GM12878 (cell line): ENCODE measurements at regions not wholly inside any gene's neighbourhood (a gene's known extent, or its start where the extent isn't known, plus 50 kb on each side); places are given as distances from the start of the nearest gene placed in this dataset.

Experiments
- BHLHE40 ChIP-seq, 2 experiments: fragments of 450-650 bp in 1 of 2; IDR thresholded peaks; 2 replicates each; pipeline ENCODE4 v1.6.1; 2011 to 2017; ENCODE audit warnings: low read depth in 2 of 2, borderline replicate concordance in 1 of 2, improper control_type of control experiment in 1 of 2, low read length in 1 of 2, mild to moderate bottlenecking in 1 of 2
- HDGF ChIP-seq: fragments of 450-650 bp; IDR thresholded peaks from 2 replicates; pipeline ENCODE4 v1.6.1; 2016; ENCODE audit warnings: antibody characterized with exemption
- JUND ChIP-seq: IDR thresholded peaks from 2 replicates; pipeline ENCODE4 v1.6.1; 2012; ENCODE audit warnings: low read depth, mild to moderate bottlenecking, low read length, improper control_type of control experiment, moderate library complexity
- KDM1A ChIP-seq: fragments of 200-600 bp; sonication (generic); IDR thresholded peaks from 2 replicates; pipeline ENCODE4 v1.6.1; 2016; ENCODE audit warnings: borderline replicate concordance
- NBN ChIP-seq: fragments of 450-650 bp; IDR thresholded peaks from 2 replicates; pipeline ENCODE4 v1.6.1; 2016
- POLR2AphosphoS2 ChIP-seq: IDR thresholded peaks from 2 replicates; pipeline ENCODE4 v1.6.1; 2011; ENCODE audit warnings: low read depth, mild to moderate bottlenecking, low read length, improper control_type of control experiment, moderate library complexity
- SMC3 ChIP-seq: IDR thresholded peaks from 2 replicates; pipeline ENCODE4 v1.6.1; 2011; ENCODE audit warnings: low read length, improper control_type of control experiment, borderline replicate concordance
- TAF1 ChIP-seq: IDR thresholded peaks from 2 replicates; pipeline ENCODE4 v1.6.1; 2011; ENCODE audit warnings: mild to moderate bottlenecking, low read depth, low read length, borderline replicate concordance
- TF ChIP-seq, protein P1 (sequence below): fragments of 450-650 bp; IDR thresholded peaks from 2 replicates; pipeline ENCODE4 v1.6.1; 2017; ENCODE audit warnings: mild to moderate bottlenecking, low read depth, inconsistent platforms; ENCODE audit not compliant: poor library complexity, severe bottlenecking
- TF ChIP-seq, protein P2 (sequence below): fragments of 450-650 bp; IDR thresholded peaks from 2 replicates; pipeline ENCODE4 v1.6.1; 2017; ENCODE audit warnings: mild to moderate bottlenecking, moderate library complexity
- TF ChIP-seq, protein P3 (sequence below): fragments of 150-350 bp; IDR thresholded peaks from 2 replicates; pipeline ENCODE4 v1.6.1; 2016; ENCODE audit warnings: low read depth, low read length

DNA sequence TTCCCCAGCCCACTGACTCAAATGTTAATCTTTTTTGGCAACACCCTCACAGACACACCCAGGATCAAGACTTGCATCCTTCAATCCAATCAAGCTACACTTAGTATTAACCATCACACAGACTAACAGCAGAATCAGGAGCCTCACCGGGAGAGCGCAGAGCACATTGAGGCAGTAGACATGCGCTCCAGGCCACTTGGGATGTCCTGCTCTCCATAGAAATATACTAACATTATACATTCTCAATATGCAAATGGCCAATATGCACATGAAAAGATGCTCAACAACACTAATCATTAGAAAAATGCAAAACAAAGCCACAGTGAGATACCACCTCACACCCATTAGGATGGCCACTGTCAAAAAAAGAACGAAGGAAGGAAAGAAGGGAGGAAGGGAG is 135.0 kb upstream of the KCNE2 start (continued):
- TF ChIP-seq, protein P1, sequence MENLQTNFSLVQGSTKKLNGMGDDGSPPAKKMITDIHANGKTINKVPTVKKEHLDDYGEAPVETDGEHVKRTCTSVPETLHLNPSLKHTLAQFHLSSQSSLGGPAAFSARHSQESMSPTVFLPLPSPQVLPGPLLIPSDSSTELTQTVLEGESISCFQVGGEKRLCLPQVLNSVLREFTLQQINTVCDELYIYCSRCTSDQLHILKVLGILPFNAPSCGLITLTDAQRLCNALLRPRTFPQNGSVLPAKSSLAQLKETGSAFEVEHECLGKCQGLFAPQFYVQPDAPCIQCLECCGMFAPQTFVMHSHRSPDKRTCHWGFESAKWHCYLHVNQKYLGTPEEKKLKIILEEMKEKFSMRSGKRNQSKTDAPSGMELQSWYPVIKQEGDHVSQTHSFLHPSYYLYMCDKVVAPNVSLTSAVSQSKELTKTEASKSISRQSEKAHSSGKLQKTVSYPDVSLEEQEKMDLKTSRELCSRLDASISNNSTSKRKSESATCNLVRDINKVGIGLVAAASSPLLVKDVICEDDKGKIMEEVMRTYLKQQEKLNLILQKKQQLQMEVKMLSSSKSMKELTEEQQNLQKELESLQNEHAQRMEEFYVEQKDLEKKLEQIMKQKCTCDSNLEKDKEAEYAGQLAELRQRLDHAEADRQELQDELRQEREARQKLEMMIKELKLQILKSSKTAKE: no peak
- TF ChIP-seq NBN: no peak
- TF ChIP-seq, protein P2, sequence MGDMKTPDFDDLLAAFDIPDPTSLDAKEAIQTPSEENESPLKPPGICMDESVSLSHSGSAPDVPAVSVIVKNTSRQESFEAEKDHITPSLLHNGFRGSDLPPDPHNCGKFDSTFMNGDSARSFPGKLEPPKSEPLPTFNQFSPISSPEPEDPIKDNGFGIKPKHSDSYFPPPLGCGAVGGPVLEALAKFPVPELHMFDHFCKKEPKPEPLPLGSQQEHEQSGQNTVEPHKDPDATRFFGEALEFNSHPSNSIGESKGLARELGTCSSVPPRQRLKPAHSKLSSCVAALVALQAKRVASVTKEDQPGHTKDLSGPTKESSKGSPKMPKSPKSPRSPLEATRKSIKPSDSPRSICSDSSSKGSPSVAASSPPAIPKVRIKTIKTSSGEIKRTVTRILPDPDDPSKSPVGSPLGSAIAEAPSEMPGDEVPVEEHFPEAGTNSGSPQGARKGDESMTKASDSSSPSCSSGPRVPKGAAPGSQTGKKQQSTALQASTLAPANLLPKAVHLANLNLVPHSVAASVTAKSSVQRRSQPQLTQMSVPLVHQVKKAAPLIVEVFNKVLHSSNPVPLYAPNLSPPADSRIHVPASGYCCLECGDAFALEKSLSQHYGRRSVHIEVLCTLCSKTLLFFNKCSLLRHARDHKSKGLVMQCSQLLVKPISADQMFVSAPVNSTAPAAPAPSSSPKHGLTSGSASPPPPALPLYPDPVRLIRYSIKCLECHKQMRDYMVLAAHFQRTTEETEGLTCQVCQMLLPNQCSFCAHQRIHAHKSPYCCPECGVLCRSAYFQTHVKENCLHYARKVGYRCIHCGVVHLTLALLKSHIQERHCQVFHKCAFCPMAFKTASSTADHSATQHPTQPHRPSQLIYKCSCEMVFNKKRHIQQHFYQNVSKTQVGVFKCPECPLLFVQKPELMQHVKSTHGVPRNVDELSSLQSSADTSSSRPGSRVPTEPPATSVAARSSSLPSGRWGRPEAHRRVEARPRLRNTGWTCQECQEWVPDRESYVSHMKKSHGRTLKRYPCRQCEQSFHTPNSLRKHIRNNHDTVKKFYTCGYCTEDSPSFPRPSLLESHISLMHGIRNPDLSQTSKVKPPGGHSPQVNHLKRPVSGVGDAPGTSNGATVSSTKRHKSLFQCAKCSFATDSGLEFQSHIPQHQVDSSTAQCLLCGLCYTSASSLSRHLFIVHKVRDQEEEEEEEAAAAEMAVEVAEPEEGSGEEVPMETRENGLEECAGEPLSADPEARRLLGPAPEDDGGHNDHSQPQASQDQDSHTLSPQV: no peak
- TF ChIP-seq, protein P3, sequence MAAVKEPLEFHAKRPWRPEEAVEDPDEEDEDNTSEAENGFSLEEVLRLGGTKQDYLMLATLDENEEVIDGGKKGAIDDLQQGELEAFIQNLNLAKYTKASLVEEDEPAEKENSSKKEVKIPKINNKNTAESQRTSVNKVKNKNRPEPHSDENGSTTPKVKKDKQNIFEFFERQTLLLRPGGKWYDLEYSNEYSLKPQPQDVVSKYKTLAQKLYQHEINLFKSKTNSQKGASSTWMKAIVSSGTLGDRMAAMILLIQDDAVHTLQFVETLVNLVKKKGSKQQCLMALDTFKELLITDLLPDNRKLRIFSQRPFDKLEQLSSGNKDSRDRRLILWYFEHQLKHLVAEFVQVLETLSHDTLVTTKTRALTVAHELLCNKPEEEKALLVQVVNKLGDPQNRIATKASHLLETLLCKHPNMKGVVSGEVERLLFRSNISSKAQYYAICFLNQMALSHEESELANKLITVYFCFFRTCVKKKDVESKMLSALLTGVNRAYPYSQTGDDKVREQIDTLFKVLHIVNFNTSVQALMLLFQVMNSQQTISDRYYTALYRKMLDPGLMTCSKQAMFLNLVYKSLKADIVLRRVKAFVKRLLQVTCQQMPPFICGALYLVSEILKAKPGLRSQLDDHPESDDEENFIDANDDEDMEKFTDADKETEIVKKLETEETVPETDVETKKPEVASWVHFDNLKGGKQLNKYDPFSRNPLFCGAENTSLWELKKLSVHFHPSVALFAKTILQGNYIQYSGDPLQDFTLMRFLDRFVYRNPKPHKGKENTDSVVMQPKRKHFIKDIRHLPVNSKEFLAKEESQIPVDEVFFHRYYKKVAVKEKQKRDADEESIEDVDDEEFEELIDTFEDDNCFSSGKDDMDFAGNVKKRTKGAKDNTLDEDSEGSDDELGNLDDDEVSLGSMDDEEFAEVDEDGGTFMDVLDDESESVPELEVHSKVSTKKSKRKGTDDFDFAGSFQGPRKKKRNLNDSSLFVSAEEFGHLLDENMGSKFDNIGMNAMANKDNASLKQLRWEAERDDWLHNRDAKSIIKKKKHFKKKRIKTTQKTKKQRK: no peak
- no peak for TF ChIP-seq HDGF
- TF ChIP-seq SMC3: no peak
- TF ChIP-seq TAF1: no peak
- TF ChIP-seq POLR2AphosphoS2: no peak
- TF ChIP-seq BHLHE40 (IDR thresholded peaks at IDR 0.05; ENCODE audit: borderline replicate concordance in 1 of 2, low read depth in 2 of 2, low read length in 1 of 2): no peak
- no peak for TF ChIP-seq KDM1A
- TF ChIP-seq JUND: no peak
- TF ChIP-seq, all 136 proteins: peak for 0
